ENCODE measurements at regions not wholly inside any gene's neighbourhood (a gene's known extent, or its start where the extent isn't known, plus 50 kb on each side); places are given as distances from the start of the nearest gene placed in this dataset.

DNA sequence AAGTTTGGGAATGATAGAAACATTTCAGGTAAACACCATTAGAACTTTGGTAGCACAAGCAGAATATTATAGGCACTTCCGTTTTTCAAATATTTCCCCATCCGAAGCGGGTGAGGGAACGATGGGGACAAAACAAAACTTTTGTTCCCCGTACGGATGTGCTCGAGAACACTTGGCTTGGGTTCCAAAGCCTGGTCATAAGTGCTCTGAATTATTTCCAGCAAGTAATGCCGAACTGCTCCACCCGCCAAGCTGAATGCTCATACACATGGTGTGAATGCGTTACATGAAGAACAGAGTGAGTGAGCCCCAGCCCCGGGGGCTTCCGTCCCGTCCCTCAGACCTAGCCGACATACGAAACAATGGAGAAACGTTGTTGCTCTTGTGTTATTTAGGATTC, 438.2 kb upstream of the ARRDC4 start:
- H3K4me2 ChIP-seq, result no peak overlapping the region

DNA sequence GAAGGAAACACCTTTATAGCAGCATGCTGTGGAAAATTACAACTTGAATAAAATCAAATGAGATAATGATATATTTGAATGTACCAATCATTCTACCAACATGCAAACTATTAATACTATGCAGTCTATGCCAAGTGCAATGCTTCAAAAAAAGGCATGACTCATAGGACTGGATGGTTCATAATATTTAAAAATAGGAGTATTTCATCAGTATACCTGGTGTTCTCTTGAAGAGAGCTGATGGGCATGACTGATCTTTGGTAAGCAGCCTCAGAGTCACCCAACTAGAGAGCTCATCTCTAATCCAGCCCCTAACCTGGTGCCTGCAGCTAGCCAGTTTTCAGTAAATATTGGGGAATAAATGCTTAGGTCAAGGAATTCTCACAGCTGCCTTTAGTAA, 434.7 kb upstream of the ARRDC4 start:
- H3K4me2 ChIP-seq, result no peak overlapping the region
- H3K4me3 ChIP-seq (IDR thresholded peaks at IDR 0.05; ENCODE audit: insufficient read depth, low read depth, low read length), result no peak overlapping the region
- no peak overlapping the region for H3K27ac ChIP-seq
- no peaks in the 10 kb centered on the region for H4K20me1 ChIP-seq (ENCODE audit: insufficient read depth)
- H2AFZ ChIP-seq (ENCODE audit: low read depth), result no peak overlapping the region
- no peak overlapping the region for H3K9ac ChIP-seq
- H3K36me3 ChIP-seq (ENCODE audit: insufficient read depth), result no peaks in the 10 kb centered on the region
- no peaks in the 10 kb centered on the region for H3K4me1 ChIP-seq (ENCODE audit: low read depth, poor library complexity, severe bottlenecking)
- TF ChIP-seq, protein P1, sequence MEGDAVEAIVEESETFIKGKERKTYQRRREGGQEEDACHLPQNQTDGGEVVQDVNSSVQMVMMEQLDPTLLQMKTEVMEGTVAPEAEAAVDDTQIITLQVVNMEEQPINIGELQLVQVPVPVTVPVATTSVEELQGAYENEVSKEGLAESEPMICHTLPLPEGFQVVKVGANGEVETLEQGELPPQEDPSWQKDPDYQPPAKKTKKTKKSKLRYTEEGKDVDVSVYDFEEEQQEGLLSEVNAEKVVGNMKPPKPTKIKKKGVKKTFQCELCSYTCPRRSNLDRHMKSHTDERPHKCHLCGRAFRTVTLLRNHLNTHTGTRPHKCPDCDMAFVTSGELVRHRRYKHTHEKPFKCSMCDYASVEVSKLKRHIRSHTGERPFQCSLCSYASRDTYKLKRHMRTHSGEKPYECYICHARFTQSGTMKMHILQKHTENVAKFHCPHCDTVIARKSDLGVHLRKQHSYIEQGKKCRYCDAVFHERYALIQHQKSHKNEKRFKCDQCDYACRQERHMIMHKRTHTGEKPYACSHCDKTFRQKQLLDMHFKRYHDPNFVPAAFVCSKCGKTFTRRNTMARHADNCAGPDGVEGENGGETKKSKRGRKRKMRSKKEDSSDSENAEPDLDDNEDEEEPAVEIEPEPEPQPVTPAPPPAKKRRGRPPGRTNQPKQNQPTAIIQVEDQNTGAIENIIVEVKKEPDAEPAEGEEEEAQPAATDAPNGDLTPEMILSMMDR (conservative IDR thresholded peaks at IDR 0.05; ENCODE audit: low read depth, low read length), result no peak
- H3K79me2 ChIP-seq (ENCODE audit: insufficient read depth, low read depth), result no peaks in the 10 kb centered on the region
- no peaks in the 10 kb centered on the region for H3K27me3 ChIP-seq (ENCODE audit: insufficient read depth, low read depth)

More for the DNA sequence above, 438.2 kb upstream of the ARRDC4 start:
- no peak overlapping the region for H3K4me3 ChIP-seq (IDR thresholded peaks at IDR 0.05; ENCODE audit: insufficient read depth, low read depth, low read length)
- no peaks in the 10 kb centered on the region for H3K27me3 ChIP-seq (ENCODE audit: insufficient read depth, low read depth)
- TF ChIP-seq, protein P1 (conservative IDR thresholded peaks at IDR 0.05; ENCODE audit: low read depth, low read length), result no peak
- no peaks in the 10 kb centered on the region for H3K4me1 ChIP-seq (ENCODE audit: low read depth, poor library complexity, severe bottlenecking)
- H3K9ac ChIP-seq, result no peak overlapping the region
- no peak overlapping the region for H2AFZ ChIP-seq (ENCODE audit: low read depth)
- H3K27ac ChIP-seq, result no peak overlapping the region
- H3K79me2 ChIP-seq (ENCODE audit: insufficient read depth, low read depth), result no peaks in the 10 kb centered on the region
- H4K20me1 ChIP-seq (ENCODE audit: insufficient read depth), result no peaks in the 10 kb centered on the region
- no peaks in the 10 kb centered on the region for H3K36me3 ChIP-seq (ENCODE audit: insufficient read depth)

DNA sequence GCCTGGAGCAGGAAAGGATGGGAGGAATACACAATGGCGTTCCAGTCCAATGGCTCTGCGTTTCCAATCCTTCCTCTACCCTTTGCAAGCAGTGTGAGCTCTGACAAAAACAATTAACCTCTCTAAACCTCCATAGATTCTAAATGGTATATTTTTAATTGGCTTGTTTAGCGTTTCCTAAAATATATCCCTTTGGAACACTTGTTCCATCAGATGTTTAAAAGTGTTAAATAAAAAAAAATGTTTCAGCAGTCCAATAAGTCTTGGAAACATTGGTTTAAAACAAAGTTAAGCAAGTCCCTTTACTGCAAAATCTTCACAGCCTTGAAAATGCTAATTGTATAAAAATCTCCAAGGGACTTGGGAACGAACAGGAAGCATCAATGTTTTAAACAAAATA, 432.3 kb upstream of the ARRDC4 start:
- Histone ChIP-seq H3K27me3 (ENCODE audit: insufficient read depth, low read depth) (no peaks in the 10 kb centered on the region), H3K36me3 (ENCODE audit: insufficient read depth) (no peaks in the 10 kb centered on the region), H3K4me1 (ENCODE audit: low read depth, poor library complexity, severe bottlenecking) (no peaks in the 10 kb centered on the region), H3K4me3 (IDR thresholded peaks at IDR 0.05; ENCODE audit: insufficient read depth, low read depth, low read length) (no peak overlapping the region), H4K20me1 (ENCODE audit: insufficient read depth) (no peaks in the 10 kb centered on the region), H2AFZ (ENCODE audit: low read depth) (no peak overlapping the region), H3K27ac (no peak overlapping the region), H3K9ac (no peak overlapping the region), H3K4me2 (no peak overlapping the region), H3K79me2 (ENCODE audit: insufficient read depth, low read depth) (no peaks in the 10 kb centered on the region)
- TF ChIP-seq, protein P1 (conservative IDR thresholded peaks at IDR 0.05; ENCODE audit: low read depth, low read length), result no peak

DNA sequence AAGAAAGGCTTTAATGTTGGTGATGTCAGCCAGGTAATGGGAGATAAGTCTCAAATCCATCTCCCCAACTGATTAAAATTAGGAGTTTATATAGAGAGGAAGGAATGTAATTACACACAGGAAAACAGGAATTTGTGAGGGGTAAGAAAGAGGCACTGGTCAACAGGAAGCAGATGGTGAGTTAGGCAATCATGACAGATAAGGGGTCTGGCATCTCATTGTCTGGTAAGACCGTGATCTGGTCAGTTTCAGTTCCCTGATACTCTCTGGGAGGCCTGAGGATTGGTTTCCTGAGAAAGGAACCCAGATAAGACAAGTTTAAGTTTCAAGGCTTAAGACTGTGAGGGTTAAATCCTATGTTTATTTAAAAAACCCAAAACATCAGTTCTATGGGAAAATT, 414.7 kb upstream of the ARRDC4 start:
- no peaks in the 10 kb centered on the region for H3K79me2 ChIP-seq (ENCODE audit: insufficient read depth, low read depth)
- TF ChIP-seq, protein P1 (conservative IDR thresholded peaks at IDR 0.05; ENCODE audit: low read depth, low read length), result no peak
- H3K9ac ChIP-seq, result no peak overlapping the region
- H4K20me1 ChIP-seq (ENCODE audit: insufficient read depth), result no peaks in the 10 kb centered on the region
- no peaks in the 10 kb centered on the region for H3K27me3 ChIP-seq (ENCODE audit: insufficient read depth, low read depth)
- no peak overlapping the region for H3K4me2 ChIP-seq
- H3K4me3 ChIP-seq (IDR thresholded peaks at IDR 0.05; ENCODE audit: insufficient read depth, low read depth, low read length), result no peak overlapping the region
- no peaks in the 10 kb centered on the region for H3K4me1 ChIP-seq (ENCODE audit: low read depth, poor library complexity, severe bottlenecking)
- H3K36me3 ChIP-seq (ENCODE audit: insufficient read depth), result no peaks in the 10 kb centered on the region
- H3K27ac ChIP-seq, result no peak overlapping the region
- no peak overlapping the region for H2AFZ ChIP-seq (ENCODE audit: low read depth)

Measured in KMS-11 (cell line).